ENCODE measurements at regions not wholly inside any gene's neighbourhood (a gene's known extent, or its start where the extent isn't known, plus 50 kb on each side); places are given as distances from the start of the nearest gene placed in this dataset.

- DNase-seq = no peak
These were observed 58.7 kb upstream of the CHST1 start for GRCh38 chr11:45724153-45724552.

GRCh38 chr11:45723397-45723796 is 58.0 kb upstream of the CHST1 start:
- no peak for DNase-seq

- no peak for DNase-seq
These were observed 56.7 kb upstream of the CHST1 start for GRCh38 chr11:45722144-45722543.

GRCh38 chr11:45717526-45717925 is 52.1 kb upstream of the CHST1 start:
- DNase-seq = no peak

GRCh38 chr11:45715418-45715817 is 50.0 kb upstream of the CHST1 start:
- no peak for DNase-seq

Data from muscle of back (tissue), 3 donors.